ENCODE measurements at regions not wholly inside any gene's neighbourhood (a gene's known extent, or its start where the extent isn't known, plus 50 kb on each side); places are given as distances from the start of the nearest gene placed in this dataset.
"Not testable (repeated sequence)": the region's sequence is repeated elsewhere in the genome, so short reads cannot be mapped to it uniquely, and the experiment has no call there.

- in situ Hi-C loops (cut with HindIII; ENCODE audit: low sequenced_read_pairs), result no loop called here
Measured at GRCh38 chr1:47491341-47491753, 53.5 kb downstream of the FOXD2 start.

- in situ Hi-C loops (cut with HindIII; ENCODE audit: low sequenced_read_pairs), result no loop called here
Measured at GRCh38 chr1:47495176-47495713, 57.4 kb downstream of the FOXD2 start.

- in situ Hi-C loops (cut with HindIII; ENCODE audit: low sequenced_read_pairs), result no loop called here
Measured at GRCh38 chr1:47498551-47498950, 60.7 kb downstream of the FOXD2 start.

- in situ Hi-C loops (cut with HindIII; ENCODE audit: low sequenced_read_pairs), result no loop called here
Measured at GRCh38 chr1:47501069-47501468, 63.2 kb downstream of the FOXD2 start.

- in situ Hi-C loops (cut with HindIII; ENCODE audit: low sequenced_read_pairs), result no loop called here
Measured at GRCh38 chr1:47502746-47503370, 65.0 kb downstream of the FOXD2 start.

- in situ Hi-C loops (cut with HindIII; ENCODE audit: low sequenced_read_pairs), result not testable (repeated sequence)
Measured at GRCh38 chr1:47504840-47505239, 67.0 kb downstream of the FOXD2 start.

GRCh38 chr1:47505267-47505666 lies 67.4 kb downstream of the FOXD2 start:
- in situ Hi-C loops (cut with HindIII; ENCODE audit: low sequenced_read_pairs), result no loop called here

GRCh38 chr1:47506053-47506452 lies 68.2 kb downstream of the FOXD2 start:
- in situ Hi-C loops (cut with HindIII; ENCODE audit: low sequenced_read_pairs), result no loop called here

- in situ Hi-C loops (cut with HindIII; ENCODE audit: low sequenced_read_pairs), result no loop called here
Measured at GRCh38 chr1:47507144-47507543, 69.3 kb downstream of the FOXD2 start.

- in situ Hi-C loops (cut with HindIII; ENCODE audit: low sequenced_read_pairs), result no loop called here
Measured at GRCh38 chr1:47507881-47508701, 70.2 kb downstream of the FOXD2 start.

GRCh38 chr1:47508702-47509431 lies 71.0 kb downstream of the FOXD2 start:
- in situ Hi-C loops (cut with HindIII; ENCODE audit: low sequenced_read_pairs), result no loop called here

- in situ Hi-C loops (cut with HindIII; ENCODE audit: low sequenced_read_pairs), result no loop called here
Measured at GRCh38 chr1:47510282-47510811, 72.5 kb downstream of the FOXD2 start.

- in situ Hi-C loops (cut with HindIII; ENCODE audit: low sequenced_read_pairs), result no loop called here
Measured at GRCh38 chr1:47511825-47512224, 74.0 kb downstream of the FOXD2 start.

GRCh38 chr1:47513393-47513792 lies 75.5 kb downstream of the FOXD2 start:
- in situ Hi-C loops (cut with HindIII; ENCODE audit: low sequenced_read_pairs), result no loop called here

- in situ Hi-C loops (cut with HindIII; ENCODE audit: low sequenced_read_pairs), result no loop called here
Measured at GRCh38 chr1:47514229-47514628, 76.4 kb downstream of the FOXD2 start.

GRCh38 chr1:47515164-47515789 lies 77.4 kb downstream of the FOXD2 start:
- in situ Hi-C loops (cut with HindIII; ENCODE audit: low sequenced_read_pairs), result no loop called here

- in situ Hi-C loops (cut with HindIII; ENCODE audit: low sequenced_read_pairs), result no loop called here
Measured at GRCh38 chr1:47517946-47518345, 80.1 kb downstream of the FOXD2 start.

- in situ Hi-C loops (cut with HindIII; ENCODE audit: low sequenced_read_pairs), result no loop called here
Measured at GRCh38 chr1:47519491-47519890, 81.6 kb downstream of the FOXD2 start.

GRCh38 chr1:47519971-47520370 lies 82.1 kb downstream of the FOXD2 start:
- in situ Hi-C loops (cut with HindIII; ENCODE audit: low sequenced_read_pairs), result no loop called here

GRCh38 chr1:47521034-47521881 lies 83.4 kb downstream of the FOXD2 start:
- in situ Hi-C loops (cut with HindIII; ENCODE audit: low sequenced_read_pairs), result no loop called here
